K562 (cell line): ENCODE measurements at regions not wholly inside any gene's neighbourhood (a gene's known extent, or its start where the extent isn't known, plus 50 kb on each side); places are given as distances from the start of the nearest gene placed in this dataset.

Experiments used
- ATAC-seq: fragments of 200-7000 bp; cut with Tn5 transposase; 3 replicates; pipeline ENCODE4 v1.9.1; 2020; ENCODE audit warnings: moderate library complexity
- BruUV-seq: library from RNA; stranded (reverse); fragments of 400-500 nt; replicated peaks from 2 replicates; lab custom pipeline; 2021; lab: Mats Ljungman, UMichigan
- CTCF ChIA-PET: fragments of 300-600 bp; formaldehyde crosslinking; extraction: SDS; loops from one replicate; lab custom pipeline; 2021; ENCODE audit warnings: low intra/inter-chr PET ratio; lab: Yijun Ruan, JAX
- POLR2A ChIA-PET: fragments of 300-600, 350-650 bp; sonication (Branson Sonifier 250); formaldehyde crosslinking; extraction: SDS; loops from one replicate; lab custom pipeline; 2021; ENCODE audit warnings: antibody characterized with exemption, inconsistent platforms; lab: Yijun Ruan, JAX
- DNase-seq, 4 experiments: peaks; one replicate each; pipeline versions ENCODE4 v3.0.0 to v3.0.0-alpha.2; 2011 to 2018; ENCODE audit warnings: low spot score in 3 of 4, mixed read lengths in 3 of 4; ENCODE audit errors: extremely low read depth in 1 of 4
- FAIRE-seq: peaks from 2 replicates; lab custom pipeline; 2011; peaks lifted over from hg19 to GRCh38; lab: Jason Lieb, UNC
- H2AFZ ChIP-seq: 2 replicates; pipeline ENCODE4 v1.6.0; 2011; ENCODE audit warnings: low read depth, low read length, control low read depth, inconsistent platforms
- H3K27ac ChIP-seq: fragments of 200-600 bp; 3 replicates; pipeline ENCODE4 v1.8.0; 2011; ENCODE audit warnings: low read depth, mild to moderate bottlenecking, control low read depth, inconsistent platforms, low read length, moderate library complexity, mixed read lengths; ENCODE audit errors: extremely low read depth
- H3K27me3 ChIP-seq, 2 experiments: fragments of 300-600 bp in 1 of 2; 2 replicates in 1 of 2; 3 replicates in 1 of 2; pipeline versions ENCODE4 v1.6.0 to v1.8.0; 2011; ENCODE audit warnings: inconsistent platforms in 2 of 2, low read length in 2 of 2, mild to moderate bottlenecking in 1 of 2, mixed read lengths in 1 of 2, moderate library complexity in 1 of 2; ENCODE audit not compliant: control insufficient read depth in 2 of 2, insufficient read depth in 2 of 2
- H3K36me3 ChIP-seq: fragments of 300-600 bp; 3 replicates; pipeline ENCODE4 v1.8.0; 2011; ENCODE audit warnings: mild to moderate bottlenecking, low read length, inconsistent platforms; ENCODE audit not compliant: control insufficient read depth, insufficient read depth
- H3K4me1 ChIP-seq, 2 experiments: fragments of 200-600 bp in 1 of 2; replicated peaks in 1 of 2; 2 replicates in 1 of 2; 3 replicates in 1 of 2; pipeline versions ENCODE4 v1.5.1 to v1.8.0; 2011; ENCODE audit warnings: inconsistent platforms in 2 of 2, low read length in 2 of 2, mild to moderate bottlenecking in 1 of 2, mixed read lengths in 1 of 2, moderate library complexity in 1 of 2; ENCODE audit not compliant: control insufficient read depth in 2 of 2, insufficient read depth in 2 of 2
- H3K4me2 ChIP-seq: 2 replicates; pipeline ENCODE4 v1.6.1; 2011; ENCODE audit warnings: low read length, control low read depth, inconsistent platforms, mixed read lengths; ENCODE audit not compliant: insufficient read depth
- H3K4me3 ChIP-seq: fragments of 200-600 bp; sonication (generic), shearing (Covaris generic); 2 replicates; pipeline ENCODE4 v1.5.1; 2016; ENCODE audit warnings: control low read depth, inconsistent platforms
- H3K79me2 ChIP-seq: fragments of 200-600 bp; 3 replicates; pipeline ENCODE4 v1.8.0; 2011; ENCODE audit warnings: low read length, inconsistent platforms; ENCODE audit not compliant: control insufficient read depth, insufficient read depth
- H3K9ac ChIP-seq, 2 experiments: 2 replicates each; pipeline versions ENCODE4 v1.6.0 to v1.6.1; 2011; ENCODE audit warnings: low read depth in 2 of 2, low read length in 2 of 2, control low read depth in 1 of 2, inconsistent platforms in 1 of 2, mild to moderate bottlenecking in 1 of 2, mixed read lengths in 1 of 2; ENCODE audit not compliant: insufficient read depth in 1 of 2
- H3K9me1 ChIP-seq: one replicate; pipeline ENCODE4 v1.6.0; 2011; ENCODE audit warnings: inconsistent platforms, mild to moderate bottlenecking, low read length, moderate library complexity; ENCODE audit not compliant: control insufficient read depth, insufficient read depth
- H3K9me3 ChIP-seq: replicated peaks from 2 replicates; pipeline ENCODE4 v1.5.1; 2011; ENCODE audit warnings: low read depth, low read length, inconsistent platforms; ENCODE audit not compliant: control insufficient read depth, insufficient read depth
- H4K20me1 ChIP-seq: replicated peaks from 2 replicates; pipeline ENCODE4 v1.6.1; 2011; ENCODE audit warnings: low read length, inconsistent platforms, mixed read lengths; ENCODE audit not compliant: control insufficient read depth, insufficient read depth
- BRF1 ChIP-seq: IDR thresholded peaks from 3 replicates; pipeline ENCODE4 v1.6.1; 2011; ENCODE audit warnings: borderline replicate concordance, mild to moderate bottlenecking; ENCODE audit not compliant: insufficient read length; ENCODE audit errors: extremely low read depth
- CBFB ChIP-seq: sonication (generic); formaldehyde crosslinking; IDR thresholded peaks from 2 replicates; pipeline ENCODE4 v1.4.0; 2020; ENCODE audit warnings: mild to moderate bottlenecking, missing genetic modification reagents
- CHD1 ChIP-seq: fragments of 200-600 bp; sonication (generic); IDR thresholded peaks from one replicate; pipeline ENCODE4 v1.6.1; 2012; ENCODE audit warnings: mild to moderate bottlenecking, moderate library complexity, low read length, inconsistent platforms
- E2F5 ChIP-seq: sonication (generic); formaldehyde crosslinking; IDR thresholded peaks from 2 replicates; pipeline ENCODE4 v1.8.0; 2022; ENCODE audit warnings: mild to moderate bottlenecking, missing genetic modification reagents
- HBP1 ChIP-seq: fragments of 450-650 bp; formaldehyde crosslinking; IDR thresholded peaks from 2 replicates; pipeline ENCODE4 v1.4.0; 2022; ENCODE audit warnings: missing genetic modification characterization
- HMG20B ChIP-seq: fragments of 250-450 bp; sonication (Bioruptor Pico); IDR thresholded peaks from 2 replicates; pipeline ENCODE4 v1.5.0; 2021; ENCODE audit warnings: mild to moderate bottlenecking
- KDM5B ChIP-seq: fragments of 200-600 bp; sonication (generic); IDR thresholded peaks from 2 replicates; pipeline ENCODE4 v1.6.1; 2012; ENCODE audit warnings: low read depth, mild to moderate bottlenecking, moderate library complexity, low read length, control low read depth, inconsistent platforms; ENCODE audit not compliant: insufficient replicate concordance
- MEF2D ChIP-seq: conservative IDR thresholded peaks from 2 replicates; pipeline ENCODE4 v1.6.1; 2016; ENCODE audit warnings: low read depth, missing genetic modification characterization, missing compliant biosample characterization
- NFIC ChIP-seq: fragments of 450-650 bp; IDR thresholded peaks from 2 replicates; pipeline ENCODE4 v1.6.1; 2017; ENCODE audit warnings: mild to moderate bottlenecking, inconsistent platforms
- PATZ1 ChIP-seq: fragments of 250-450 bp; sonication (Bioruptor Pico); IDR thresholded peaks from 2 replicates; pipeline ENCODE4 v1.5.0; 2020; ENCODE audit warnings: mild to moderate bottlenecking, borderline replicate concordance
- POLR2G ChIP-seq: fragments of 200-400 bp; formaldehyde crosslinking; IDR thresholded peaks from 2 replicates; pipeline ENCODE4 v1.6.1; 2017; ENCODE audit warnings: low read depth, mild to moderate bottlenecking, antibody characterized with exemption, low read length, moderate library complexity
- PRPF4 ChIP-seq: fragments of 200-400 bp; formaldehyde crosslinking; IDR thresholded peaks from one replicate; pipeline ENCODE4 v1.6.1; 2017; ENCODE audit warnings: low read length, low read depth, mild to moderate bottlenecking; ENCODE audit not compliant: insufficient read depth, poor library complexity, severe bottlenecking
- PYGO2 ChIP-seq: fragments of 450-650 bp; IDR thresholded peaks from 2 replicates; pipeline ENCODE4 v1.6.1; 2016; ENCODE audit warnings: mild to moderate bottlenecking, missing genetic modification characterization, moderate library complexity, missing compliant biosample characterization
- SNRNP70 ChIP-seq: fragments of 200-400 bp; formaldehyde crosslinking; optimal IDR thresholded peaks from 2 replicates; pipeline ENCODE3; 2017; ENCODE audit warnings: low read depth, low read length
- TFAP4 ChIP-seq: sonication (generic); formaldehyde crosslinking; IDR thresholded peaks from 2 replicates; pipeline ENCODE4 v1.8.0; 2022; ENCODE audit warnings: missing genetic modification reagents, mild to moderate bottlenecking, moderate library complexity, borderline replicate concordance
- ZNF175 ChIP-seq: fragments of 200-800 bp; sonication (Bioruptor generic); IDR thresholded peaks from 2 replicates; pipeline ENCODE4 v1.6.1; 2016; ENCODE audit warnings: low read depth, mild to moderate bottlenecking, missing genetic modification characterization, missing compliant biosample characterization
- ZNF655 ChIP-seq: fragments of 250-450 bp; sonication (Bioruptor Pico); IDR thresholded peaks from 2 replicates; pipeline ENCODE4 v1.5.0; 2021
- WGBS: fragments of 100-300 bp; shearing (Covaris generic); methylation state at CpG from one replicate; pipeline ENCODE4 v1.1.6; 2016; ENCODE audit warnings: low coverage, mixed read lengths; ENCODE audit not compliant: insufficient coverage; ENCODE audit errors: missing lambda C conversion rate; 5-methylcytosine and 5-hydroxymethylcytosine counted together
- in situ Hi-C: fragments of 300-500 bp; cut with MboI; formaldehyde crosslinking; loops from 4 replicates; pipeline ENCODE4 v1.15.0; 2018; ENCODE audit warnings: inconsistent platforms, mixed read lengths
- intact Hi-C: fragments of 100-400 bp; cut with micrococcal nuclease; formaldehyde crosslinking; loops from 2 replicates; pipeline ENCODE4 v1.14.2; 2022

GRCh38 chr1:13996334-13996733 lies 296.3 kb downstream of the PRDM2 start:
- whole genome bisulfite sequencing = 0% methylated on average over 2 of the region's 2 CpGs
- ChIA-PET POLR2A (no interaction called here), CTCF (no interaction called here)
- Histone ChIP-seq H3K4me2 (no peak overlapping the region), H3K27me3 (no peaks in the 10 kb centered on the region), H3K4me1 (no peaks in the 10 kb centered on the region), H3K9me3 (no peaks in the 10 kb centered on the region), H3K4me3 (no peak overlapping the region), H3K79me2 (no peaks in the 10 kb centered on the region), H3K27ac (no peak overlapping the region), H3K36me3 (no peaks in the 10 kb centered on the region), H3K9me1 (no peaks in the 10 kb centered on the region), H3K9ac (no peak overlapping the region), H4K20me1 (no peaks in the 10 kb centered on the region), H2AFZ (no peak overlapping the region)
- intact Hi-C loops = no loop called here
- FAIRE-seq = no peak
- in situ Hi-C loops = no loop called here
- ATAC-seq = no peak
- DNase-seq = no peak
- no TSS peak for BruUV-seq
- TF ChIP-seq NFIC (no peak), SNRNP70 (no peak), CBFB (no peak), MEF2D (tag) (no peak), PATZ1 (CRISPR knock-in tag) (no peak), CHD1 (no peak), KDM5B (no peak), HBP1 (CRISPR knock-in tag) (no peak), HMG20B (CRISPR knock-in tag) (no peak), E2F5 (CRISPR knock-in tag) (no peak), PRPF4 (no peak), TFAP4 (CRISPR knock-in tag) (no peak), PYGO2 (tag) (no peak), ZNF175 (CRISPR knock-in tag) (no peak), BRF1 (no peak), POLR2G (no peak), ZNF655 (CRISPR knock-in tag) (no peak)
